ENCODE measurements at regions not wholly inside any gene's neighbourhood (a gene's known extent, or its start where the extent isn't known, plus 50 kb on each side); places are given as distances from the start of the nearest gene placed in this dataset.

DNA sequence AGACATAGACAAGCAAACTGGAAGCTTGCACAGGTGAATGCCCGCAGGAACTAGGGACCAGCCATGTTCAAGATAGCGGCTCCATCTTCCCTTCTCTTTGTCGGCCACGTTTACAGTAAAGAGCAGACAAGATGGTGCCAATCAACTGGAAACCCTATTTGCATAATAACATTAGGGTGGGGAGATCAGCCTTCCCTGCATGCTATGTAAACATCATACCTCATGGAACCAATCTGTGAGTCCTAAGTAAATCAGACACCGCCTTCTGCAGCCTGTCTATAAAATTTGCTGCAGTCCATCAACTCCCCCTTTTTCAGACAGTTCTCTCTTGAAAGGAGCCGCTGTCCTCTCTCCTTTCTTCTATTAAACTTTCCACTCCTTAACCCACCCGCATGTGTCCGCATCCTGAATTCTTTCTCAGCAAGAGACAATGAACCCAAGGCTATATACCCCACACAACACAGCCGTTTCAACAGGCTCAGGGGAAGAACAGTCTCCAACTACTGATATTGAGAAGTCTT lies 384.4 kb downstream of the EIPR1 start (continued):
- no peak for TF ChIP-seq CHD7 (IDR thresholded peaks at IDR 0.05; ENCODE audit: insufficient replicate concordance, low read length)

Measured in H1 (cell line).